Keratinocyte (primary cell): ENCODE measurements at regions not wholly inside any gene's neighbourhood (a gene's known extent, or its start where the extent isn't known, plus 50 kb on each side); places are given as distances from the start of the nearest gene placed in this dataset.

ENCODE experiments used
- DNase-seq: peaks from one replicate; pipeline ENCODE4 v3.0.0-alpha.2; 2011; ENCODE audit warnings: low read depth, missing footprints, low spot score
- FAIRE-seq: peaks from 2 replicates; lab custom pipeline; 2011; peaks lifted over from hg19 to GRCh38; lab: Jason Lieb, UNC
- H2AFZ ChIP-seq: 2 replicates; pipeline ENCODE4 v1.6.0; 2012; ENCODE audit warnings: low read length, control low read depth, inconsistent platforms; ENCODE audit not compliant: control insufficient read depth
- H3K27ac ChIP-seq: 2 replicates; pipeline ENCODE4 v1.5.1; 2011; ENCODE audit warnings: low read length; ENCODE audit not compliant: control insufficient read depth, insufficient read depth
- H3K27me3 ChIP-seq: 3 replicates; pipeline ENCODE4 v1.6.0; 2011; ENCODE audit warnings: low read length; ENCODE audit not compliant: control insufficient read depth, insufficient read depth; ENCODE audit errors: extremely low read depth
- H3K36me3 ChIP-seq, 2 experiments: 2 replicates in 1 of 2; 3 replicates in 1 of 2; pipeline ENCODE4 v1.5.1; 2011; ENCODE audit warnings: low read length in 2 of 2, mild to moderate bottlenecking in 1 of 2; ENCODE audit not compliant: control insufficient read depth in 2 of 2, insufficient read depth in 2 of 2; ENCODE audit errors: extremely low read depth in 1 of 2
- H3K4me1 ChIP-seq: 3 replicates; pipeline ENCODE4 v1.5.1; 2011; ENCODE audit warnings: low read length; ENCODE audit not compliant: control insufficient read depth, insufficient read depth; ENCODE audit errors: extremely low read depth
- H3K4me2 ChIP-seq: 3 replicates; pipeline ENCODE4 v1.6.0; 2011; ENCODE audit warnings: low read depth, low read length; ENCODE audit not compliant: control insufficient read depth, insufficient read depth; ENCODE audit errors: extremely low read depth
- H3K4me3 ChIP-seq, 3 experiments: fragments of 200-600 bp in 1 of 3; sonication (generic) in 1 of 3; 2 replicates in 2 of 3; 3 replicates in 1 of 3; pipeline ENCODE4 v1.5.1; 2011 to 2016; ENCODE audit warnings: low read length in 3 of 3, mild to moderate bottlenecking in 3 of 3, control low read depth in 2 of 3, inconsistent platforms in 1 of 3, low read depth in 1 of 3, mixed read lengths in 1 of 3, mixed run types in 1 of 3, moderate library complexity in 1 of 3; ENCODE audit not compliant: control insufficient read depth in 2 of 3, insufficient read depth in 2 of 3; ENCODE audit errors: extremely low read depth in 1 of 3
- H3K79me2 ChIP-seq: 2 replicates; pipeline ENCODE4 v1.6.0; 2012; ENCODE audit warnings: low read length; ENCODE audit not compliant: control insufficient read depth, insufficient read depth
- H3K9ac ChIP-seq: 3 replicates; pipeline ENCODE4 v1.6.0; 2011; ENCODE audit warnings: low read length; ENCODE audit not compliant: control insufficient read depth, insufficient read depth; ENCODE audit errors: extremely low read depth
- H3K9me1 ChIP-seq: 3 replicates; pipeline ENCODE4 v1.6.0; 2011; ENCODE audit warnings: low read length; ENCODE audit not compliant: control insufficient read depth, insufficient read depth; ENCODE audit errors: extremely low read depth
- H3K9me3 ChIP-seq: 2 replicates; pipeline ENCODE4 v1.5.1; 2012; ENCODE audit warnings: low read depth, low read length; ENCODE audit not compliant: control insufficient read depth
- H4K20me1 ChIP-seq: 3 replicates; pipeline ENCODE4 v1.6.0; 2011; ENCODE audit warnings: low read length; ENCODE audit not compliant: control insufficient read depth, insufficient read depth; ENCODE audit errors: extremely low read depth
- CTCF ChIP-seq, 3 experiments: IDR thresholded peaks in 1 of 3; conservative IDR thresholded peaks in 1 of 3; optimal IDR thresholded peaks in 1 of 3; 2 replicates in 2 of 3; 3 replicates in 1 of 3; pipeline versions ENCODE3 to v1.5.1; 2011; ENCODE audit warnings: low read length in 3 of 3, mild to moderate bottlenecking in 3 of 3, moderate library complexity in 2 of 3, control low read depth in 1 of 3, inconsistent platforms in 1 of 3; ENCODE audit not compliant: insufficient read depth in 2 of 3; ENCODE audit errors: extremely low read depth in 1 of 3
- EZH2 ChIP-seq: IDR thresholded peaks from one replicate; pipeline ENCODE4 v1.6.1; 2012; ENCODE audit warnings: inconsistent platforms, mild to moderate bottlenecking, low read length, moderate library complexity
- dilution Hi-C: fragments of 300-500 bp; cut with MboI; formaldehyde crosslinking; loops from one replicate; pipeline ENCODE4 v1.7.0; 2020; ENCODE audit warnings: low sequenced_read_pairs; ENCODE audit not compliant: extremely low pct_ligation_motif_present

GRCh38 chr20:40110311-40110831 is 578.7 kb downstream of the MAFB start:
- Histone ChIP-seq H3K4me1 (no peaks in the 10 kb centered on the region), H3K36me3 (no peaks in the 10 kb centered on the region), H3K9me3 (no peaks in the 10 kb centered on the region), H2AFZ (no peak overlapping the region), H3K79me2 (no peaks in the 10 kb centered on the region), H3K4me2 (no peak overlapping the region), H3K9ac (no peak overlapping the region), H4K20me1 (no peaks in the 10 kb centered on the region), H3K27ac (no peak overlapping the region), H3K9me1 (no peaks in the 10 kb centered on the region), H3K4me3 (no peak overlapping the region), H3K27me3 (no peaks in the 10 kb centered on the region)
- FAIRE-seq (no peak), DNase-seq (no peak)
- dilution Hi-C loops: no loop called here
- TF ChIP-seq EZH2 (no peak), CTCF (optimal IDR thresholded peaks at IDR 0.05 in 1 of 3, IDR thresholded peaks at IDR 0.05 in 1 of 3, conservative IDR thresholded peaks at IDR 0.05 in 1 of 3; ENCODE audit: extremely low read depth in 1 of 3, insufficient read depth in 2 of 3, low read length in 3 of 3) (no peak)

- DNase-seq: no peak
- Histone ChIP-seq H3K4me3 (no peak overlapping the region), H3K4me2 (no peak overlapping the region), H3K79me2 (no peaks in the 10 kb centered on the region), H3K36me3 (no peaks in the 10 kb centered on the region), H3K9ac (no peak overlapping the region), H4K20me1 (no peaks in the 10 kb centered on the region), H3K9me3 (no peaks in the 10 kb centered on the region), H3K27ac (no peak overlapping the region), H3K4me1 (no peaks in the 10 kb centered on the region), H3K27me3 (no peaks in the 10 kb centered on the region), H3K9me1 (no peaks in the 10 kb centered on the region), H2AFZ (no peak overlapping the region)
- FAIRE-seq: no peak
- TF ChIP-seq EZH2: no peak
- no peak for TF ChIP-seq CTCF (optimal IDR thresholded peaks at IDR 0.05 in 1 of 3, IDR thresholded peaks at IDR 0.05 in 1 of 3, conservative IDR thresholded peaks at IDR 0.05 in 1 of 3; ENCODE audit: extremely low read depth in 1 of 3, insufficient read depth in 2 of 3, low read length in 3 of 3)
- dilution Hi-C loops: no loop called here
These were observed 579.9 kb downstream of the MAFB start for GRCh38 chr20:40109136-40109535.
